Erythroblast (primary cell): ENCODE measurements at regions not wholly inside any gene's neighbourhood (a gene's known extent, or its start where the extent isn't known, plus 50 kb on each side); places are given as distances from the start of the nearest gene placed in this dataset.

Experiments
- DNase-seq, 2 experiments: peaks; one replicate each; lab custom pipeline; 2025; lab: John Stamatoyannopoulos, UW
- GATA1 ChIP-seq: IDR thresholded peaks from 2 replicates; pipeline ENCODE4 v1.6.1; 2011; ENCODE audit warnings: low read depth, mild to moderate bottlenecking, control low read depth, low read length, moderate library complexity
- POLR2A ChIP-seq: IDR thresholded peaks from 2 replicates; pipeline ENCODE4 v1.6.1; 2011; ENCODE audit warnings: mild to moderate bottlenecking, low read length

- no peak for TF ChIP-seq GATA1
- TF ChIP-seq POLR2A: no peak
- no peak for DNase-seq
Observed at GRCh38 chr3:168863561-168863960, 767.8 kb upstream of the GOLIM4 start.

DNA sequence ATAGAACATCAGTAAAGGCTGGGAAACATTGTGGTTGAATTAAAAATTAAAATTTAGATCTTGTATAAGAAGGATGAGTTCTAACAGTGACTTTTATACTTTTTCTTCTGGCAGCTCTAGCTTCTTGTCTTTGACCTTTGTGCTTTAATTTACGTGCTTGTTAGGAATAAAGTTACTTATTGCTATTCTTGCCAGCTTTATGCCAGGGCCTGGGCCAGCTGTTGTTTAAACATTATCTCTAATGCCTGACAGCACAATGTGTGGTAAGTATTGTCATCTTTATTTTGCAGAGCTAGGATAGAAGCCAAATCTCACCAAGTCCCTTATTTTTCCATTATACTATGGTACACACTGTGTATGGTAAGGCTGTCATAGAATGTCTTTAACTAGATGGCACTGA is 766.7 kb upstream of the GOLIM4 start:
- no peak for DNase-seq
- no peak for TF ChIP-seq POLR2A
- TF ChIP-seq GATA1: no peak

DNA sequence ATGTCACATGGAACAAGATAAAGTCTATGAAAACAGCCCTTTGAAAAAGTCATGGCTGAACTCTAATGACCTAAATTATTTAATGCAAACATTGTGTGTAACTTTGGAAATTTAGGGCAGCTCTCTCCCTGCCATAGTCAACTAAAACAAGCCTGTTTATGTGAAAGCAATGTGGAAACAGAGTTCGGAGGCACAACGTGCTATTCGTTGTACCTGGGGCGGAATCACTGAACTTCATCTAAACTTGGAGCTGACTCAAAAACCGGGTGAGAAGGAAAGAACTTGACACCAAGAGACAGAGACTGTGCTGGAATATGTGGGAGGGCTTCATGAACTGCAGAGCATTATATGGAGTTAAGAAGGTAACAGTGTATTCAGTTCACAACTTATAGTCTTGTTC is 764.9 kb upstream of the GOLIM4 start:
- no peak for DNase-seq
- no peak for TF ChIP-seq GATA1
- no peak for TF ChIP-seq POLR2A

DNA sequence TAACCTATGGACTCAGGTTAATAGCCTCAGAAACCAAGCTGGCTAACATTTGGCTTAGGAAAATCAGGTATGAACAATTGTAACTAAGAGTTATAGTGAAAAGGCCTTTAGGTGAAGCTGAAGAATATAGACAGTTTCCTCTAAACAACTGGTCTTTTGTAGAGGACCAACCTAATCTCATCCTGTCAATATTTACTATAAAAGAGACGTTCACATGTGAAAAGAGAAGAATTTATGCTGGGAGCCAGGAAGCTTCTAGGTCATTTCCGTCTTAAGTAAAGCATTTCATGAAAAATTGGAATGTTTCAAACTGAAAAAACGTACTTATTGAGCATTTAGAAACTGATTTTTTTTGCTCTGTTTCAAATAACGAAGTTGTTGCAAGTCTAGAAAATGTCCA is 764.3 kb upstream of the GOLIM4 start:
- no peak for DNase-seq
- TF ChIP-seq GATA1 (no peak), POLR2A (no peak)

GRCh38 chr3:168859574-168859973 is 763.9 kb upstream of the GOLIM4 start:
- no peak for DNase-seq

GRCh38 chr3:168859143-168859542 is 763.4 kb upstream of the GOLIM4 start:
- no peak for DNase-seq
- no peak for TF ChIP-seq POLR2A
- TF ChIP-seq GATA1: no peak

More at GRCh38 chr3:168859574-168859973, 763.9 kb upstream of the GOLIM4 start:
- TF ChIP-seq GATA1 (no peak), POLR2A (no peak)

DNA sequence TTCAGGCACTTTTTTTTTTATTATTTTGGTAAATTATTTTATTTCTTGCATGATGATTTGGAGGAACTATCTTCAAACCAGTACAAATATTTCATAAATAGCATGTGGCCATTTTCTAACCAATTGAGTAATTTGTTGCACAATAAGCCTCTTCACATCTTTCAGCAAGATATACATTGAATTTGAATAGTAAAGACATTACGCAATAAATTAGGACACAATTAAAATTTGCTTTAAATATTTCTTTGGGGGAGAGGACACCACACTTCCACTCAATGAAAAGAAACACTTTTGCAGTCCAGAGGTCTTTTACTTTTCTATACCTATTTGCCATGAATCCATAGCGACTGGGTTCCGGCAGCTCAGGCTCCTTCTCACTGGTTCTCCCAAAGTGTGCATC is 762.6 kb upstream of the GOLIM4 start:
- TF ChIP-seq GATA1 (no peak), POLR2A (no peak)
- no peak for DNase-seq

- TF ChIP-seq GATA1: no peak
- TF ChIP-seq POLR2A: no peak
- no peak for DNase-seq
Observed at GRCh38 chr3:168850109-168850508, 754.4 kb upstream of the GOLIM4 start.

GRCh38 chr3:168847291-168847883 is 751.7 kb upstream of the GOLIM4 start:
- peak; percentile 20 to 45 for DNase-seq
- TF ChIP-seq POLR2A (no peak), GATA1 (no peak)

DNA sequence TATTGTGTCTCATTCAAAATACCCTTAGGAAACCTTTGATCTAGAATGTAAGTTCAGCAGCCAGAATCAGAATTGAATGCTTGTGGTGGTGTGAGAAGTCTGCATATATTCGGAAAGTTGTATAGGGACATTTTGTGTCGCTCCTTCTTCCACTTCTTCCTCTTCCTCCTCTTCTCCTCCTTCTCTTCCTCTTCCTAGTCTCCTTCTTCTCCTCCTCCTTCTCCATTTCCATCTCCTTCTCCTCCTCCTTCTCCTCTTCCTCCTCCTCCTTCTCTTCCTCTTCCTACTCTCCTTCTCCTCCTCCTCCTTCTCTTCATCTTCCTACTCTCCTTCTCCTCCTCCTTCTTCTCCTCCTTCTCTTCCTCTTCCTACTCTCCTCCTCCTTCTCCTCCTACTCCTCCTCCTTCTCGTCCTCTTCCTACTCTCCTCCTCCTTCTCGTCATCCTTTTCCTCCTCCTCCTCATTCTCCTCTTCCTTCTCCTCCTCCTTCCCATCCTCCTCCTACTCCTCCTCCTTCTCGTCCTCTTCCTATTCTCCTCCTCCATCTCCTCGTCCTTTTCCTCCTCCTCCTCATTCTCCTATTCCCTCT is 749.3 kb upstream of the GOLIM4 start:
- no peak for TF ChIP-seq POLR2A
- no peak for TF ChIP-seq GATA1
- DNase-seq: no peak

- TF ChIP-seq GATA1: no peak
- TF ChIP-seq POLR2A: no peak
Observed at GRCh38 chr3:168844472-168844871, 748.7 kb upstream of the GOLIM4 start.

GRCh38 chr3:168843481-168843880 is 747.8 kb upstream of the GOLIM4 start:
- no peak for DNase-seq
- TF ChIP-seq GATA1 (no peak), POLR2A (no peak)

More at GRCh38 chr3:168844472-168844871, 748.7 kb upstream of the GOLIM4 start:
- no peak for DNase-seq

DNA sequence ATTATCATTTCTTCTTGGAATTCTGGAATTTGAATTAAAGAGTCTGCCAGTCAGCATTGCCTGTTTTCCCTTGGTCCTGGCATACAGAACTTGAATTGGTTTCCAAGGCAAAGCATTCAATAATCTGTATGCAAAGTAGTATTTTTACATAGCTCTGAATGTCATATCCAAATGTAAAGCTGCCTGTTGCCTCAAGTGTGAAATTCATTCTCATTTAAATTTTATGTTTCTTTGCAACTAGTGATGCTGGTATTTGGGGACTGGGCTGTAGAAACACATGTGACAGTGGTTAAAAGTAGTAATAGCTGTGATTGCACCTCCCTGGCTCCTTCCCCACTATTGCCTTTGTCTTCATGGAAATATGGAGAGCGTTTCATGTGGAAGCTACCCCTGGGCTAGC is 743.9 kb upstream of the GOLIM4 start:
- no peak for DNase-seq
- TF ChIP-seq POLR2A: no peak
- TF ChIP-seq GATA1: no peak

DNA sequence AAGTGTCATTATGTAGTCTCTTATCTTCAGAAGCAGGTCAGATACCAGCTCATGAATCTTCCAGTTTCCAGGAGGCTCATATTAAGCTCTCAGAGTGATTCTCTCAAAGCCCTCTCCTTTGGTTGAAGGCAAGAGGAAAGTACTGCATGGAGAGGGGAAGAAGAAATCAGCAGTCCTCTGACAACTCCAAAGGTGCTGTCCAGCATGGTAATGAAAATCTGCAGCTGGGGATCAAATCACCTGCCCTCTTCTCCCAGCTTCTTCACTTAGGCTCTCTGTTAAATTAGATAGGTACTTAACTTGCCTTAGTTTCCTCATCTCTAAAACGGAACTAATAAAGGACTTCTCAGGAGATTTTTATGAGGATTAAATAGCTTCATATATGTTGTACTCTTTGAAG is 738.8 kb upstream of the GOLIM4 start:
- no peak for DNase-seq
- TF ChIP-seq POLR2A: no peak
- TF ChIP-seq GATA1: no peak

- no peak for TF ChIP-seq GATA1
- no peak for TF ChIP-seq POLR2A
- DNase-seq: no peak
Observed at GRCh38 chr3:168828943-168829342, 733.2 kb upstream of the GOLIM4 start.

DNA sequence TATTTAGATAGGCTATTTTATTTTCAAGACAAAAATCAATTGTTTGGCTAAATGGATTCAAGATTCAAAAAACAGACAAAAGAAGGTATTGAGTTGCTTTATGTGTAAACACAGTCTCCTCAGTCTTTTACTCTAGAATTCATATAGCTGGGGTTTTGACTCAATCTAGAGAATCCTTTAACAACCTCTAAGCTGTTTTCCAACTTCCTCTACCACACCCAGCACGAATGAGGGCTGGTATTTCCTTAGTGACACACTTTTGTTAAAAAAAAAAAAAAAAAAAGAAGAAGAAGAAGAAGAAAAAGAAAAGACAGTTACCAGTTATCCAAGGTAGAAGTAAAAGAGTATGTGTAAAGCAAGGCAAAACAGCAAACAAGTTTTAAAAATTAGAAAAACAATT is 732.8 kb upstream of the GOLIM4 start:
- DNase-seq: no peak
- TF ChIP-seq POLR2A (no peak), GATA1 (no peak)

DNA sequence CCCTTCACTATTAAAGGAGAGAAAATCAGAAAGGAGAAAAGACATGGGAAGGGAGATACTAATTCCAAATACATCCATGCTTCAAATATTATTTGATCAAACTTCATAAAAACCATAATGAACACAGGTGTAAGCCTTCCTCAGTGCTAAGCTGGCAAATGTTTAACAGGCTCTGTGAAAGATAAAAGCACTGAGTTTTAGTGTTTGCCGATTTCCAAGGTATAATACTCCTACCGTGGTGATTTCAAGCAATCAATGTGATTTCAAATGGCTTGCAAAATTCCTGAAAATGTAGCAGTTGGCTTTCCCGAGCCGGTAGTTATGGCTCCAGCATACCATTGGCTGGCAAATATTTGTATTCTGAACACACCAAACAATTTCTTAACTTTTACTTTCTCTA is 732.3 kb upstream of the GOLIM4 start:
- TF ChIP-seq POLR2A (no peak), GATA1 (no peak)
- DNase-seq: no peak
